NT2/D1 (cell line): ENCODE measurements at regions not wholly inside any gene's neighbourhood (a gene's known extent, or its start where the extent isn't known, plus 50 kb on each side); places are given as distances from the start of the nearest gene placed in this dataset.

ENCODE experiments used
- SUZ12 ChIP-seq: IDR thresholded peaks from 2 replicates; pipeline ENCODE4 v1.6.1; 2011; ENCODE audit not compliant: insufficient read length, insufficient read depth; ENCODE audit errors: extremely low read depth
- YY1 ChIP-seq: IDR thresholded peaks from 2 replicates; pipeline ENCODE4 v1.6.1; 2011; ENCODE audit not compliant: insufficient read length, insufficient read depth
- ZNF274 ChIP-seq: IDR thresholded peaks from 2 replicates; pipeline ENCODE4 v1.6.1; 2011; ENCODE audit warnings: mild to moderate bottlenecking, low read depth, low read length

DNA sequence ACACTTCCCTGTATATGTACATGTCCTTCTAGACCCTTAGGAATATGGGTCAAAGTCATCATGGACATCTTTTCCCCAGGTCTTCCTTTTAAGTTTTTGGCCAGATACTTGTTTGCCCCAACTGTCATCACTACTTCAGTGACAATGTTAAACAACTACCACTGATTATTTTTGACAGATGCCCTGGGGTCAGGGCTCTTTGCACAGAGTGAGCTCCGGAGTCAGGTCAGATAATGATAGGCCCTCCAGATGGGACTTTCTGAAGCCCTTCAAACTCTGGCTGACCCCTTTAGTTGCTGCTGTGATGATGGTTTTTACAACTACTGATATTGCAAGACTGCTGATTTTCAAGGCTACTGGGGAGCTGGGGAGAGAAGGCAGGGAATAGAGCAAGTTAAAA lies 449.4 kb upstream of the HS6ST1 start:
- TF ChIP-seq YY1 (no peak), ZNF274 (no peak), SUZ12 (no peak)
